Lower lobe of right lung (tissue), 2 donors: ENCODE measurements at regions not wholly inside any gene's neighbourhood (a gene's known extent, or its start where the extent isn't known, plus 50 kb on each side); places are given as distances from the start of the nearest gene placed in this dataset.

Experiments
- ATAC-seq, 2 donors: fragments of 200-7000 bp; cut with Tn5 transposase; one replicate each; pipeline ENCODE4 v1.9.1; 2020 to 2022; ENCODE audit warnings: mild to moderate bottlenecking in 2 of 2, moderate library complexity in 2 of 2
- DNase-seq: peaks from one replicate; pipeline ENCODE4 v3.0.0-alpha.2; 2020
- H3K27ac ChIP-seq: fragments of 200-600 bp; one replicate; pipeline ENCODE4 v1.8.0; 2022
- H3K27me3 ChIP-seq: fragments of 200-600 bp; one replicate; pipeline ENCODE4 v1.8.0; 2022; ENCODE audit warnings: low read depth
- H3K36me3 ChIP-seq: fragments of 200-600 bp; one replicate; pipeline ENCODE4 v1.8.0; 2022; ENCODE audit warnings: mild to moderate bottlenecking
- H3K4me1 ChIP-seq: fragments of 200-600 bp; one replicate; pipeline ENCODE4 v1.8.0; 2022
- H3K4me3 ChIP-seq: fragments of 200-600 bp; one replicate; pipeline ENCODE4 v1.8.0; 2022; ENCODE audit warnings: mild to moderate bottlenecking
- H3K9me3 ChIP-seq: fragments of 200-600 bp; one replicate; pipeline ENCODE4 v1.8.0; 2022
- CTCF ChIP-seq: fragments of 200-600 bp; IDR thresholded peaks from one replicate; pipeline ENCODE4 v1.8.0; 2022; ENCODE audit warnings: antibody characterized with exemption, mild to moderate bottlenecking
- intact Hi-C: fragments of 100-400 bp; cut with DNase I; formaldehyde crosslinking; loops from one replicate; pipeline ENCODE4 v1.11.0; 2022
- donor health status: DM: no; HTN: yes; CAD: no; lungs with severe emphysema.

GRCh38 chr10:78557433-78557925, 511.3 kb upstream of the ZMIZ1 start:
- Histone ChIP-seq H3K4me1 (no peaks in the 10 kb centered on the region), H3K4me3 (no peak overlapping the region), H3K9me3 (no peaks in the 10 kb centered on the region), H3K27ac (no peak overlapping the region), H3K36me3 (no peaks in the 10 kb centered on the region), H3K27me3 (no peaks in the 10 kb centered on the region)
- no peak for TF ChIP-seq CTCF
- ATAC-seq: no peak
- intact Hi-C loops: no loop called here
- no peak for DNase-seq

GRCh38 chr10:78559661-78560340, 509.0 kb upstream of the ZMIZ1 start:
- H3K36me3 ChIP-seq: no peaks in the 10 kb centered on the region
- intact Hi-C loops: no loop called here
- no peaks in the 10 kb centered on the region for H3K27me3 ChIP-seq
- ATAC-seq (no peak), DNase-seq (no peak)
- no peak for TF ChIP-seq CTCF
- H3K4me3 ChIP-seq: no peak overlapping the region
- no peaks in the 10 kb centered on the region for H3K9me3 ChIP-seq
- no peaks in the 10 kb centered on the region for H3K4me1 ChIP-seq
- no peak overlapping the region for H3K27ac ChIP-seq

- Histone ChIP-seq H3K36me3 (no peaks in the 10 kb centered on the region), H3K27ac (no peak overlapping the region), H3K27me3 (no peaks in the 10 kb centered on the region), H3K9me3 (no peaks in the 10 kb centered on the region), H3K4me1 (no peaks in the 10 kb centered on the region), H3K4me3 (no peak overlapping the region)
- DNase-seq: no peak
- TF ChIP-seq CTCF: no peak
- intact Hi-C loops: no loop called here
- ATAC-seq: no peak
Measured at GRCh38 chr10:78560341-78560688, 508.5 kb upstream of the ZMIZ1 start.

- Histone ChIP-seq H3K4me3 (no peak overlapping the region), H3K27me3 (no peaks in the 10 kb centered on the region), H3K27ac (no peak overlapping the region), H3K36me3 (no peaks in the 10 kb centered on the region), H3K4me1 (no peaks in the 10 kb centered on the region), H3K9me3 (no peaks in the 10 kb centered on the region)
- ATAC-seq (no peak), DNase-seq (no peak)
- intact Hi-C loops: no loop called here
- TF ChIP-seq CTCF: no peak
Measured at GRCh38 chr10:78563314-78563713, 505.5 kb upstream of the ZMIZ1 start.

GRCh38 chr10:78565841-78566240, 502.9 kb upstream of the ZMIZ1 start:
- DNase-seq (no peak), ATAC-seq (no peak)
- Histone ChIP-seq H3K36me3 (no peaks in the 10 kb centered on the region), H3K4me1 (no peaks in the 10 kb centered on the region), H3K9me3 (no peaks in the 10 kb centered on the region), H3K4me3 (no peak overlapping the region), H3K27ac (no peak overlapping the region), H3K27me3 (no peaks in the 10 kb centered on the region)
- no peak for TF ChIP-seq CTCF
- intact Hi-C loops: no loop called here
